Hepatocyte (in vitro differentiated cells): ENCODE measurements at regions not wholly inside any gene's neighbourhood (a gene's known extent, or its start where the extent isn't known, plus 50 kb on each side); places are given as distances from the start of the nearest gene placed in this dataset.

ENCODE experiments used
- EZH2 ChIP-seq: fragments of 200-600 bp; sonication (generic); IDR thresholded peaks from 2 replicates; pipeline ENCODE4 v1.6.1; 2016; ENCODE audit warnings: antibody characterized with exemption, mild to moderate bottlenecking, borderline replicate concordance
- EZH2phosphoT487 ChIP-seq: fragments of 200-600 bp; sonication (generic); IDR thresholded peaks from one replicate; pipeline ENCODE4 v1.6.1; 2018; ENCODE audit warnings: antibody characterized with exemption, mild to moderate bottlenecking, low read depth, moderate library complexity; ENCODE audit not compliant: unreplicated experiment, severe bottlenecking
- TF ChIP-seq, protein P1 (sequence below): fragments of 200-600 bp; sonication (generic); IDR thresholded peaks from 2 replicates; pipeline ENCODE4 v1.5.1; 2016; ENCODE audit warnings: antibody characterized with exemption, mild to moderate bottlenecking; ENCODE audit not compliant: poor library complexity

DNA sequence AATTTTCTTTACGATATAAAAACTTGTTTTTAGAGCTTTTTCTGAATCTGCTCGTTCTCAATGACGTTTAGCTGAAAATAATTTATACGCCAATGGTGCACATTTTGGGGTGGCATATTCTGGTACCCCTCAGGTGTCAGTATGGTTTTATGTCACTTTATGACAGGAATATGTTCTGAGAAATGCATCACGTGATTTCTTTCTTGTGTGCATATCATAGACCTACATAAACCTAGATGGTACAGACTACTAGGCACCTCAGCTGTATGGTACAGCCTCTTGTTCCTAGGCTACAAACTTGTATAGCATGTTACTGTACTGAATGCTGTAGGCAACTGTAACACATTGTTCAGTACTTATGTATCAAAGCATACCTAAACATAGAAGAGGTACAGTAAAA is 68.2 kb downstream of the TMEM17 start:
- TF ChIP-seq EZH2 (no peak), EZH2phosphoT487 (no peak)
- TF ChIP-seq, protein P1, sequence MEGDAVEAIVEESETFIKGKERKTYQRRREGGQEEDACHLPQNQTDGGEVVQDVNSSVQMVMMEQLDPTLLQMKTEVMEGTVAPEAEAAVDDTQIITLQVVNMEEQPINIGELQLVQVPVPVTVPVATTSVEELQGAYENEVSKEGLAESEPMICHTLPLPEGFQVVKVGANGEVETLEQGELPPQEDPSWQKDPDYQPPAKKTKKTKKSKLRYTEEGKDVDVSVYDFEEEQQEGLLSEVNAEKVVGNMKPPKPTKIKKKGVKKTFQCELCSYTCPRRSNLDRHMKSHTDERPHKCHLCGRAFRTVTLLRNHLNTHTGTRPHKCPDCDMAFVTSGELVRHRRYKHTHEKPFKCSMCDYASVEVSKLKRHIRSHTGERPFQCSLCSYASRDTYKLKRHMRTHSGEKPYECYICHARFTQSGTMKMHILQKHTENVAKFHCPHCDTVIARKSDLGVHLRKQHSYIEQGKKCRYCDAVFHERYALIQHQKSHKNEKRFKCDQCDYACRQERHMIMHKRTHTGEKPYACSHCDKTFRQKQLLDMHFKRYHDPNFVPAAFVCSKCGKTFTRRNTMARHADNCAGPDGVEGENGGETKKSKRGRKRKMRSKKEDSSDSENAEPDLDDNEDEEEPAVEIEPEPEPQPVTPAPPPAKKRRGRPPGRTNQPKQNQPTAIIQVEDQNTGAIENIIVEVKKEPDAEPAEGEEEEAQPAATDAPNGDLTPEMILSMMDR = no peak
